ENCODE measurements at regions not wholly inside any gene's neighbourhood (a gene's known extent, or its start where the extent isn't known, plus 50 kb on each side); places are given as distances from the start of the nearest gene placed in this dataset.
"Not testable (repeated sequence)": the region's sequence is repeated elsewhere in the genome, so short reads cannot be mapped to it uniquely, and the experiment has no call there.

DNA sequence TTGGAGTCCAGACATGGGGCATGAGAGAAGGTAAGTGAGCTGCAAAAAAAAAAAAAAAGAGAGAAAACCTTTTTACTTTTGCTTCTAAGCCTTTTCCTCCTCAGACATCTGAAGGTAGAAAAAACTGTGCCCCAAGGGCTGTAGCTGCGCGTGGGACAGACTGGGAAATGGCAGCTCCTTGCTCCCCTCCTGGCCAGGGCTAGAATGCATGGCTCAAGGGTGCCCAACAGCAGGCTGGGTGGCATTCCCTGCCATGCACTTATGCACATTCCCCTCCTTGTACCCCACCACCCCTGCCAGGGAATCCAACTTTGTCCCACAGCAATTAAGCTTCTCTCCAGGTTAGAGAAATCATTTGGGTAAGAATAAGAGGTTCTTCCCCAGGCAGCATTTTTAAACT is 421.2 kb downstream of the TRAM1L1 start:
- no peak for DNase-seq (ENCODE audit: low spot score)

DNA sequence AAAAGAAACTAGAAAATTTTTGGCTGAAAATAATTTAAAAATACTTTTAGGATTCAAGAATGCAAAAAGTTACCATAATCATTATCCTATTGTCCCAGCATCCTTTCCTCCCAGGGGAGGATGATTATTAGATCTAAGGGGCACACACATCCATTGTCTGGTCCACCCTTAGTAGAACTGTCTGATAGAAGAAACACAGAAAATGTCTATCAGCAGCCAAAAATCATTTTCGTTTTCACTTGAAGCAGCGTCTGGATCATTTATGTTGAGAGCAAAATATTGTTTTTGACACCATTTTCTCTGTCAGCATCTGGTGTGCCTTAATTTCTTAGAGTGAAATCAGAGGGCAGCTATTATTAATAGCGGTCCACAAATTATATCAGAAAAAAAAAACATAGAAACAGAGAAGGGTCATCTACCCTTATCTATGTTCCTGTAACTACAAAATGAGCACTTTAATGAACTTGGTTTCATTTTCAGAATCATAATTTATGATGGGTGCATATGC is 446.3 kb downstream of the TRAM1L1 start:
- DNase-seq (ENCODE audit: low spot score): no peak

DNA sequence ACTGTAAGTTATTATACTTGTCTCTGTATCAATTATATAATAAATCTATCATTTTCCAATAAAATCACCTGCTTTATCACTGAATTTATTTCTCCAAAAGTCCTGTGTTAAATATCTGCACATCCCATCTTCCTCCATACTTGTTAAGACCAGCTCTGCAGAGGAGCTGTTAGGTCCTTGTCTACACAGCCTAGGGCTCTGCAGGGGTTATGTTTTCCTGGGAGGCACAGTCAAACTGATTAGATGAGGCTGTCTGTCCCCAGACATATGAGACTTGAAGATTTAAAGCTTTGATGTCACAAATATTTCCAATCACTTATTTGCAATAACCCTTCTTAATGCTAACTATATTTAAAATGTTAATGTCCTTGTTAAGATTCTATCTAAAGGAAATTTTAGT is 446.8 kb downstream of the TRAM1L1 start:
- DNase-seq (ENCODE audit: low spot score): no peak

DNA sequence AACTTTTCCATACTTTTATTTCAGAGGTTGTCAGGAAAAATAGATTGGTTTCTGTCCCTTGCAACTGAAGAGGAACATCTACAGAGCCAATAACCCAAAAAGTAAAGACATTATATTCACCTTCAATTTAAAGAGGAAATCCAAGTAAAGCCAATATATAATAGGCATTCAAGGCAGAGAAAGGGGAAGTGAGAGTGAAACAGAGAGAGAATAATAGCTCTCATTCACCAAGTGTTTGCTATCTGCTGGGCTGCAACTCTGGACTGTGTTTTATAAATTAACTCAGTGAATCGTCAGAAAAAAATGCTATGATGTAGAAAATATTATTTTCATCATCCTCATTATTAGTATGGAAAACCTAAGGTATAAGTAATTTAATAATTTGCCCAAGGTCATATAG is 448.5 kb downstream of the TRAM1L1 start:
- no peak for DNase-seq (ENCODE audit: low spot score)

DNA sequence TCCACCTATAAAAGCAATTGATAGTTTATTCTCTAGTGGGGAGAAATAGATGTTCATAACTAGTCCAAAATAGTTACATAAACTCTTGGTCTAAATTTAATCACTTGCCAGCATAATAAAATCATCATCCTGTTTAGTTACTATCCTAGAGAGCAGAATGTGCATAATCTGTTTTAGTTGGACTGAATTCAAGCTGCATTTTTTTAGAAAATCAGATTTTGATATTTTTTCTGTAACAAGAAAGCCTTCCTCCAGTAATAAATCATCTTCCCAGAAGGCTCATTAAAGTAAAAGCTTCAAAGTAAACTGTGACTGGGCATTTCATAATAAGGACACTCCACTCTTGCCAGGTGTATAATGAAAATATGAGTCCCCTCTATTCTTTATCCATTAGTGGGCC is 453.1 kb downstream of the TRAM1L1 start:
- DNase-seq (ENCODE audit: low spot score): no peak

DNA sequence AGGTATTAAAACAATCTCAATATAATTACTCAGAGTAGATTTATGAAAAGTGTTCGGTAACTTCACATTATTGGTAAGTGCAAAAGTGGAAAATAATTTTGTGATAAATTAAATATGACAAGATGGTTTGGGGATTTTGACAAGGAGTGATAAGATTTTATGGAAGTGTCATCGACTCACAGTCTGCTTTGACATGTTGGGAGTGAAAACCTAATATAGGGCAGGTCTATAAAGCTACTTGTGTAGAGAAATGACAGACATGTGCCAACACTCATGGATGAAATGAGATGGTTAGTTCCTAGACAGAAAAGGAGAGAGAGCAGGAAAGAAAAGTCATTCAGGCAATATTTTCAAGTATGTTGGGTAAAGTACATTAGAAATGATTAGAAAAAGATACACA is 456.8 kb downstream of the TRAM1L1 start:
- DNase-seq (ENCODE audit: low spot score): no peak

DNA sequence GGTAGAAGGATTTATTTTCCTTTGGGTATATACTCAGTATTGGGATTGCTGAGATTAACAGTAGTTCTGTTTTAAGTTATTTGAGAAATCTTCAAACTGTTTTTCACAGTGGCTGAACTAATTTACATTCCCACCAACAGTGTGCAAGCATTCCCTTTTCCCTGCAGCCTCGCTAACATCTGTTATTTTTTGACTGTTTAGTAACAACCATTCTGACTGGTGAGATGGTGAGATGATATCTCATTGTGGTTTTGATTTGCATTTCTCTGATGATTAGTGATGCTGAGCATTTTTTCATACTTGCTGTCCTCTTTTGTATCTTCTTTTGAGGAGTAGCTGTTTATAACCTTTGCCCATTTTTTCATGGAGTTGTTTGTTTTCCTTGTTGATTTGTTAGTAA is 457.8 kb downstream of the TRAM1L1 start:
- DNase-seq (ENCODE audit: low spot score): no peak

DNA sequence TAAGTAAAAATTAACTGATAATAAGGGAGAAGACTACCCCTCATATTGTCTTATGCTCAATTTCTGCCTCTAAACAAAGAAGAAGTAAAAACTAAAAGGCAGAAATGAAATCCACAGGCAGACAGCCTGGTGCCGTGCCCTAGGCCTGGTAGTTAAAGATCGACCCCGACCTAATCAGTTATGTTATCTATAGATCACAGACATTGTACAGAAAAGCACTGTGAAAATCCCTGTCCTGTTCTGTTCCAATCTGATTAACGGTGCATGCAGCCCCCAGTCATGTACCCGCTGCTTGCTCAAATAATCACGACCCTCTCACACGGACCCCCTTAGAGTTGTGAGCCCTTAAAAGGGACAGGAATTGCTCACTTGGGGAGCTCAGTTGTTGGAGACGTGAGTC is 465.9 kb downstream of the TRAM1L1 start:
- not testable (repeated sequence) for DNase-seq (ENCODE audit: low spot score)

DNA sequence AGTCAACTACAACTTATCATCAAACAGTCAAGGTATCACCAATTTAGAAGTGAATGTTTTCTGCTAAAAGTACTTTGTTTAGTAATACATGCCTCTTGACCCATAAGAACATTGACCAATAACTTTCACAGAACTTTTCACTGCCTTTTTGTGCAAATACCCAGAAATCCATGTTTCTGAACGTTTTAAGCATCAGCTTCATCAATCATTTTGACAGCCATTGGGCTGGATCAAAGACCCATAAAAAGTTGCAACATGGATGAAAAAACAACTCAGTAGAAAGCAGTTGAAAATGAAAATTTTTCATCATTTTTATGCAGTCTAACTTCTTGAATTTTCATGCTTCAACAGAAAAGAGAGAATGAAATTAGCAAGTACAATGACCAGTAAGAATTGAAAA is 466.7 kb downstream of the TRAM1L1 start:
- DNase-seq (ENCODE audit: low spot score): no peak

DNA sequence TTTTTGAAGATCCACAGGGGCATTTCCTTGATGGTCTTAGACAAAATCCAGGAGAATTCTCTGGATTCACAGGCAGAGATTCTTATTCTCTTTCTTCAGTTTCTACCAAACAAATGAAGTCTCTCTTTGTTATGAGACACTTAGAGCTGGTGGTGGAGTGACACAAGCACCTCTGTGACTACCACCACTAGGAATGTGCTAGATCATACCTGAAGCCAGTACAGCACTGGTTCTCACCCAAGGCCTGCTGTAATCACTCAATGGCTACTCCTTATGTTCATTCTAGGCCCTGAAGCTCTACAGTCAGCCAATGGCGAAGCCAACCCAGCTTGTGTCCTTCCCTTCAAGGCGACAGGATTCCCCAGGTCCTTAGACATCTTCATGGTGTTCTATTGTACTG is 482.3 kb downstream of the TRAM1L1 start:
- no peak for DNase-seq (ENCODE audit: low spot score)

DNA sequence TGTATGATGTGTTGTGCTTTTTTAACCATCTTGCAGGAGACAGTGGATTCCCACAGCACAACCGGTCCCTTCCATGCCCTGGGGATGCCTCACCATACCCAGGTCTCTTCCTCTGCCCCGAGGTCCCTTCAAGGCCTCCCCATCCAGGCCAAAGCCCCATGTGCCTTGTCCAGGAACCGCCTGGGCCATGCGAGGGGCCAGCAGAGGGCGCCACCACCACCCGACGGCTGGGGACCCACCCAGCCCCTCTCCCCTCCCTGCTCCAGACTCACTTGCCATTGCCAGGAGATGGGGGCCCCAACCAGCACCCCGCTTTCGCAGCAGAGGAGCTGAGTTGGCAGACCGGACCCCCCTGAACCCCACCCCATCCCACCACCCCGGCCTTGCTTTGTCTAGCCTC is 485.5 kb downstream of the TRAM1L1 start:
- DNase-seq (ENCODE audit: low spot score): no peak

DNA sequence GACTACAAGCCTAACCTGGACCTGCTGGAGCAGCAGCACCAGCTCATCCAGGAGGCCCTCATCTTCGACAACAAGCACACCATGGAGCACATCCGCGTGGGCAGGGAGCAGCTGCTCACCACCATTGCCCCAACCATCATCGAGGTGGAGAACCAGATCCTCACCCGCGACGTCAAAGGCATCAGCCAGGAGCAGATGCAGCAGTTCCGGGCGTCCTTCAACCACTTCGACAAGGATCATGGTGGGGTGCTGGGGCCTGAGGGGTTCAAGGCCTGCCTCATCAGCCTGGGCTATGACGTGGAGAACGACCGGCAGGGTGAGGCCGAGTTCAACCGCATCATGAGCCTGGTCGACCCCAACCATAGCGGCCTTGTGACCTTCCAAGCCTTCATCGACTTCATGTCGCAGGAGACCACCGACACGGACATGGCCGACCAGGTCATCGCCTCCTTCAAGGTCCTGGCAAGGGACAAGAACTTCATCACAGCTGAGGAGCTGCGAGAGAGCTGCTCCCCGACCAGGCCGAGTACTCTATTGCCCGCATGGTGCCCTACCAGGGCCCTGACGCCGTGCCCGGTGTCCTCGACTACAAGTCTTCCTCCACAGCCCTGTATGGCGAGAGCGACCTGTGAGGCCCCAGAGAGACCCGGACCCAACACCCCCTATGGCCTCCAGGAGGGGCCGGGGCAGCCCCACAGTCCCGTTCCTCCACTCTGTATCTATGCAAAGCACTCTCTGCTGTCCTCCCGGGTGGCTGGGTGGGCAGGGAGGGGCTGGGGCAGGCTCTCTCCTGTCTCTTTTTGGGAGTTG is 486.2 kb downstream of the TRAM1L1 start:
- DNase-seq (ENCODE audit: low spot score): no peak

DNA sequence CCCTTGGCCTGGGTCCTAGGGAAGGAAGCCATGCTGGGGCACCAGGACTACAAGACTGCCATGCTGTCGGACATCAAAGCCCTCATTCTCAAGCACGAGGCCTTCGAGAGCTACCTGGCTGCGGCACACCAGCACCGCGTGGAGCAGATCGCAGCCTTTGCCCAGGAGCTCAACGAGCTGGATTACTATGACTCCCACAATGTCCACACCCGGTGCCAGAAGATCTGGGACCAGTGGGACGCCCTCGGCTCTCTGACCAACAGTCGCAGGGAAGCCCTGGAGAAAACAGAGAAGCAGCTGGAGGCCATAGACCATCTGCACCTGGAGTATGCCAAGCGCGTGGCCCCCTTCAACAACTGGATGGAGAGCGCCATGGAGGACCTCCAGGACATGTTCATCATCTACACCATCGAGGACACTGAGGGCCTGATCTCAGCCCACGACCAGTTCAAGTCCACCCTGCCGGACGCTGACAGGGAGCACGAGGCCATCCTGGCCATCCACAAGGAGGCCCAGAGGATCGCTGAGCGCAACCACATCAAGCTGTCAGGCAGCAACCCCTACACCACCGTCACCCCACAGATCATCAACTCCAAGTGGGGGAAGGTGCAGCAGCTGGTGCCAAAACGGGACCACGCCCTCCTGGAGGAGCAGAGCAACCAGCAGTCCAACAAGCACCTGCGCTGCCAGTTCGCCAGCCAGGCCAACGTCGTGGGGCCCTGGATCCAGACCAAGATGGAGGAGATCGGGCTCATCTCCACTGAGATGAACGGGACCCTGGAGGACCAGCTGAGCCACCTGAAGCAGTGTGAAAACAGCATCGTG is 487.0 kb downstream of the TRAM1L1 start:
- DNase-seq (ENCODE audit: low spot score): no peak

DNA sequence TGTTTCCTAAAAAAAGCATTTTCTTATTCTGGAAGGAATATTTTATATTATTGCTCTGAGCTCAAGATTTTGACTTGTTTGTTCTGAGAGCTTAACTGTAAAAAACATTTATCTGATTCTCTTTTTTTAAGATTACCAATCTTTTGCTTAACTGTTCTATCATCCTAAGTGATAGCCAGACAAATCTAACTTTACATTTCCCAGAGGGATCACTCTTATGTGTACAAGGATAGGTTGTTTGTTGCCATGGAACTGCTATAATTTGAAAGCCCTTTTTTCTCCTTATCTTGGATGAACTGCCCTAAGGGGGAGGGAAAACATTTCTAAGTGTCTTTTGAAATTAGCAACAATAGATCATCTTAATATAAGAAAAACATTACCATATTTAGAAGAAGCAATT is 494.7 kb downstream of the TRAM1L1 start:
- no peak for DNase-seq (ENCODE audit: low spot score)

DNA sequence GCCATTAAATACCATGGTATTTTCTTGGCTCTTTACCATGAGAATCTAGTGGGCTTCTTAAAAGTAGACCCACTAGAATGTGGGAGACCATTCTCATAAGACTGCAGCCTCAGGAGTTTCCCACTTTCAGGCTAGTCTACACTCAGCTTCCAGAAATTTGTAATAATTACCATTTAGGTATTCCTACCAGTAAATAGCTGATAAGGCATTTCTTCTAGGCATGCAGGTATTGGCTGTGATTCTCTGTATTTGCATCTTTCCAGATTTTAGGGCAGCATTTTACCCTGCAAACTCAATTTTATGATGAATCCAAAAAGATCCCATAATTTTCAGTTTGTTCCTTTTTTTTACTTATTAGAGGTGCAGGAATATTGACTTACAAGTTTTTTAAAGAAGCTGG is 496.6 kb downstream of the TRAM1L1 start:
- DNase-seq (ENCODE audit: low spot score): no peak

DNA sequence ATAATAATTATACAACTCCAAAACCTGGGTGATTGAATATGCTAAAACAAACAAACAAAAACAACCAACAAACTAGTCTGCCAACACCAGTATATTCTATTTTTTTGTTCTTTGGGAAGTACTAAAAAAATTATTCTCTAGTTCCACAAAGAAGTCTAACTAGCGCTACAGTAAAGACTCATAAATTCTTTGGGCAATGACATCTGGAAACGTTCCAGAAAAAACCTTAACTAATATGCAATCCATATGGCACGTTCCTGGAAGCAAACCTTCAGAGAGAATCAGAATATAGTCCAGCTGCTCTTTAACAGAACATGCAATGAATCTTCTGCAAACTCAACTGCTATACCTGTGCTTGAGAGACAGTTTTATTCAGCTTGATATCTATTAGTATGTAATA is 500.1 kb downstream of the TRAM1L1 start:
- no peak for DNase-seq (ENCODE audit: low spot score)

DNA sequence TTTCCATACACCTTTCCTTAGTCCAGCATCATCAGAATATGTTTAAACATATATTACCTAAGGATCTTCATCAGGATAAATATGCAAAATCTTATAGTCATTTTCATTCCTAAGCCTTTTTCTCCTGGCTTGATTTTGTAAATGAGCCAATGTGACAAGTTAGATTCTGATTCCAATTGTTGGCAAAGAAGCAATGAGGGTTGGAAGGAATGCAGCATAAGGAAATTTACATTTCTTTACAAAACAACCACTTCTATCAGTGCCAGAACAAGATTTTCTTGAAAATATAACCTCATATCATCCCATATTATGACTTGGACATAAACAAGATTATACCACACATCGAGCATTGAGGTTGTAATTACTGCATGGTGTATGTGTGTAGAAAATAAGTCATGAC is 508.1 kb downstream of the TRAM1L1 start:
- DNase-seq (ENCODE audit: low spot score): no peak

DNA sequence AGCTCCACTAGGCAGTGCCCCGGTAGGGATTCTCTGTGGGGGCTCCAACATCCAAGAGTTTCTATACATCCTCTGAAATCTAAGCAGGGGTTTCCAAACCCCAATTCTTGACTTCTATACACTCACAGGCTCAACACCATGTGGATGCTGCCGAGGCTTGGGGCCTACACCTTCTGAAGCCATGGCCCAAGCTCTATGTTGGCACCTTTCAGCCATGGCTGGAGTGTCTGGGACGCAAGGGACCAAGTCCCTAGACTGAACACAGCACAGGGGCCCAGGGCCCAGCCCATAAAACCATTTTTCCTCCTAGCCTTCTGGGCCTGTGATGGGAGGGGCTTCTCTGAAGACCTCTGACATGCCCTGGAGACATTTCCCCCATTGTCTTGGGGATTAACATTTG is 511.8 kb downstream of the TRAM1L1 start:
- no peak for DNase-seq (ENCODE audit: low spot score)

DNA sequence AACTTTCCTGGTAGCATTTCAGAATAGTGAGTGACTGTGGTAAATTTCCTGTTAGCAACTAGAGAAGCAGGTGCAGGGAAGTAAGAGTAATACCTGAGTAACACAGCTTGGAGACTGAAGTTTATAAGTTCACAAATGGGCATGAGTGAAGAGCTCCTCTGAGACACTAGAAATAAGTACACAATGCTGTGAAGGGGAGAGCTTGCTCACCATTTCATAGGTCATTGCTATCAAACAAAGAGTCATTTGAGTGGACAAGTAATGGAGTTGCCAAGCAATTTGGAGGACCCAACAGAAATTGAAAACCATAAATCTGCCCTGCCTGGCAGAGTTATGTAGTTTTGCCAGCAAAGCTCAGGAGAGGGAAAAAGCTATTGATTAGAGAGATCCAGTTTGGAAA is 523.6 kb downstream of the TRAM1L1 start:
- DNase-seq (ENCODE audit: low spot score): no peak

DNA sequence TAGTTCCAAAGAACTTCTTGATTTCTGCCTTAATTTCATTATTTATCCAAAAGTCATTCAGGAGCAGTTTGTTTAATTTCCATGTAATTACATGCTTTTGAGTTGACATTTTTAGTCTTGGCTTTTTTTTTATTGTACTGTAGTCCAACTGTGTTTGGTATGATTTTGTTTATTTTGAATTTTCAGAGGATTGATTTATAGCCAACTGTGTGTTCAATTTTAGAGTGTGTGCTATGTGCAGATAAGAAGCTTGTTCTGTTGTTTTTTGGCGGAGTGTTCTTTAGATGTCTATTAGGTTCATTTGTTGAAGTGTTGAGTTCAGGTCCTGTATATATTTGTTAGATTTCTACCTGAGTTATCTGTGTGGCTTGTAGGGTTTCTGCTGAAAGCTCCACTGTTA is 533.6 kb downstream of the TRAM1L1 start:
- DNase-seq (ENCODE audit: low spot score): no peak

DNA sequence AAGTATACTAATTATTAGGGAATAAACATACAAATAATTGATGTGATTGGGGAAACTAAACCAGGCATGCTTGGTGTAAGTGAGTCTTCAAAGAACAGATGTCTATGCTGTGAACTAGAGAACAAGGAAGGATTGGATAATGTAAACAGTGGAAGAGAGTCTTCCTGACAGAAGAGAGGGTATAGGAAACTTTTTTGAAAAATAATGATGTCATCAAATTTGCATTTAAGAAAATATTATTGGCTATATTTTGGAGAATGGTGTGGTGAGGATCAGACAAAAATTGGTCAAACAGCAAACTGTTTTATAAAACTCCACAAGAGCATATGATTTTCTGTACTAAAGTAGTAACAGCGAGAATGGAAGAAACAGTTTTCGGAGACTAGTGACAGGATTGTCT is 537.7 kb downstream of the TRAM1L1 start:
- DNase-seq (ENCODE audit: low spot score): no peak

DNA sequence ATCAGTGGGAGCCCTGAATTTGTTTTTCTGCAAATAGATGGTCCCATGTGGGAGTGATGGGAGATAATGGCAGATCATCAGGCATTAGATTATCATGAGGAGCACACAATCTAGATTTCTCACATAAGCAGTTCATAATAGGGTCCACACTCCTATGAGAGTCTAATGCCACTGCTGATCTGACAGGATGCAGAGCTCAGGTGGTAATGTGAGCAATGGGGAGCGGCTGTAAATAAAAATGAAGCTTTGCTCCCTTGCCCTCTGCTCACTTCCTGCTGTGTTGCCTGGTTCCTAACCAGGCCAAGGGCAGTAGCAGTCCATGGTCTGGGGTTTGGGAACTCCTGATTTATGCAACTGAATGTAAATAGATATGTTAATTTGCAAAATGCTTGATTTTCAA is 538.6 kb downstream of the TRAM1L1 start:
- DNase-seq (ENCODE audit: low spot score): no peak

DNA sequence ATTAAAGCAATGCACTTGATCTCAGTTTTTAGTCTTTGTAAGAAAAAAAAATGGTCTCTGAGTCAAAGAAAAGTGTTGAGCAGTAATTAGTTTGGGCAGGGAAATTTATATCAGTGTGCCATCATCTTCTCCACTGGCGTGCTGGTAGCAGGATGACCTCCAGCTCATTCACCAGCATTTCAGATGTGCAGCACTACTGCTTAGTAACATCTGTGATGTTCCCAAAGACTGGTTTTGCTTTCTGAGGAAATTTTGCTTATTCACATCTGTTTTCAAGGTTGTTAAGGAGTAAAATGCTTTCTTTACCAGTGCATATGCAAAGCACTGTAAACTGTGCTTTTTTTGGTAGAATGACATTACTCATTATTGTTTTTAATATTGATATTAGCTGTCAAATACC is 540.4 kb downstream of the TRAM1L1 start:
- DNase-seq (ENCODE audit: low spot score): no peak
